ENCODE measurements at regions not wholly inside any gene's neighbourhood (a gene's known extent, or its start where the extent isn't known, plus 50 kb on each side); places are given as distances from the start of the nearest gene placed in this dataset.

GRCh38 chr4:106773076-106773905, 262.8 kb downstream of the DKK2 start:
- Histone ChIP-seq H3K27me3 (ENCODE audit: control insufficient read depth in 1 of 2, insufficient read depth in 2 of 2, low read length in 2 of 2) (no peaks in the 10 kb centered on the region), H3K4me3 (ENCODE audit: low read depth in 1 of 2, low read length in 2 of 2) (no peak overlapping the region), H3K27ac (ENCODE audit: low read depth, low read length) (no peak overlapping the region), H3K9ac (ENCODE audit: low read depth in 1 of 2, low read length in 2 of 2) (no peak overlapping the region), H3K36me3 (ENCODE audit: control insufficient read depth in 1 of 2, insufficient read depth in 2 of 2, low read length in 2 of 2) (no peaks in the 10 kb centered on the region), H3K9me3 (ENCODE audit: control insufficient read depth in 1 of 2, low read length in 2 of 2) (no peaks in the 10 kb centered on the region), H3K4me1 (ENCODE audit: control insufficient read depth in 1 of 2, insufficient read depth in 2 of 2, low read length in 2 of 2) (no peaks in the 10 kb centered on the region)

- no peak overlapping the region for H3K4me3 ChIP-seq (ENCODE audit: low read depth in 1 of 2, low read length in 2 of 2)
- no peaks in the 10 kb centered on the region for H3K4me1 ChIP-seq (ENCODE audit: control insufficient read depth in 1 of 2, insufficient read depth in 2 of 2, low read length in 2 of 2)
- no peak overlapping the region for H3K27ac ChIP-seq (ENCODE audit: low read depth, low read length)
- no peaks in the 10 kb centered on the region for H3K27me3 ChIP-seq (ENCODE audit: control insufficient read depth in 1 of 2, insufficient read depth in 2 of 2, low read length in 2 of 2)
- H3K36me3 ChIP-seq (ENCODE audit: control insufficient read depth in 1 of 2, insufficient read depth in 2 of 2, low read length in 2 of 2) = no peaks in the 10 kb centered on the region
- no peaks in the 10 kb centered on the region for H3K9me3 ChIP-seq (ENCODE audit: control insufficient read depth in 1 of 2, low read length in 2 of 2)
- no peak overlapping the region for H3K9ac ChIP-seq (ENCODE audit: low read depth in 1 of 2, low read length in 2 of 2)
These were observed 268.1 kb downstream of the DKK2 start for GRCh38 chr4:106767991-106768390.

- Histone ChIP-seq H3K27me3 (ENCODE audit: control insufficient read depth in 1 of 2, insufficient read depth in 2 of 2, low read length in 2 of 2) (no peaks in the 10 kb centered on the region), H3K9me3 (ENCODE audit: control insufficient read depth in 1 of 2, low read length in 2 of 2) (no peaks in the 10 kb centered on the region), H3K4me1 (ENCODE audit: control insufficient read depth in 1 of 2, insufficient read depth in 2 of 2, low read length in 2 of 2) (no peaks in the 10 kb centered on the region), H3K9ac (ENCODE audit: low read depth in 1 of 2, low read length in 2 of 2) (no peak overlapping the region), H3K27ac (ENCODE audit: low read depth, low read length) (no peak overlapping the region), H3K4me3 (ENCODE audit: low read depth in 1 of 2, low read length in 2 of 2) (no peak overlapping the region), H3K36me3 (ENCODE audit: control insufficient read depth in 1 of 2, insufficient read depth in 2 of 2, low read length in 2 of 2) (no peaks in the 10 kb centered on the region)
These were observed 269.6 kb downstream of the DKK2 start for GRCh38 chr4:106766519-106766918.

- Histone ChIP-seq H3K27me3 (ENCODE audit: control insufficient read depth in 1 of 2, insufficient read depth in 2 of 2, low read length in 2 of 2) (no peaks in the 10 kb centered on the region), H3K9me3 (ENCODE audit: control insufficient read depth in 1 of 2, low read length in 2 of 2) (no peaks in the 10 kb centered on the region), H3K4me1 (ENCODE audit: control insufficient read depth in 1 of 2, insufficient read depth in 2 of 2, low read length in 2 of 2) (no peaks in the 10 kb centered on the region), H3K27ac (ENCODE audit: low read depth, low read length) (no peak overlapping the region), H3K9ac (ENCODE audit: low read depth in 1 of 2, low read length in 2 of 2) (no peak overlapping the region), H3K4me3 (ENCODE audit: low read depth in 1 of 2, low read length in 2 of 2) (no peak overlapping the region), H3K36me3 (ENCODE audit: control insufficient read depth in 1 of 2, insufficient read depth in 2 of 2, low read length in 2 of 2) (no peaks in the 10 kb centered on the region)
These were observed 271.3 kb downstream of the DKK2 start for GRCh38 chr4:106764774-106765173.

GRCh38 chr4:106762666-106763443, 273.3 kb downstream of the DKK2 start:
- Histone ChIP-seq H3K4me3 (ENCODE audit: low read depth in 1 of 2, low read length in 2 of 2) (no peak overlapping the region), H3K27me3 (ENCODE audit: control insufficient read depth in 1 of 2, insufficient read depth in 2 of 2, low read length in 2 of 2) (no peaks in the 10 kb centered on the region), H3K27ac (ENCODE audit: low read depth, low read length) (no peak overlapping the region), H3K36me3 (ENCODE audit: control insufficient read depth in 1 of 2, insufficient read depth in 2 of 2, low read length in 2 of 2) (no peaks in the 10 kb centered on the region), H3K4me1 (ENCODE audit: control insufficient read depth in 1 of 2, insufficient read depth in 2 of 2, low read length in 2 of 2) (no peaks in the 10 kb centered on the region), H3K9ac (ENCODE audit: low read depth in 1 of 2, low read length in 2 of 2) (no peak overlapping the region), H3K9me3 (ENCODE audit: control insufficient read depth in 1 of 2, low read length in 2 of 2) (no peaks in the 10 kb centered on the region)

GRCh38 chr4:106753426-106753825, 282.7 kb downstream of the DKK2 start:
- no peaks in the 10 kb centered on the region for H3K27me3 ChIP-seq (ENCODE audit: control insufficient read depth in 1 of 2, insufficient read depth in 2 of 2, low read length in 2 of 2)
- H3K36me3 ChIP-seq (ENCODE audit: control insufficient read depth in 1 of 2, insufficient read depth in 2 of 2, low read length in 2 of 2) = no peaks in the 10 kb centered on the region
- H3K27ac ChIP-seq (ENCODE audit: low read depth, low read length) = no peak overlapping the region
- no peaks in the 10 kb centered on the region for H3K4me1 ChIP-seq (ENCODE audit: control insufficient read depth in 1 of 2, insufficient read depth in 2 of 2, low read length in 2 of 2)
- H3K4me3 ChIP-seq (ENCODE audit: low read depth in 1 of 2, low read length in 2 of 2) = no peak overlapping the region
- no peak overlapping the region for H3K9ac ChIP-seq (ENCODE audit: low read depth in 1 of 2, low read length in 2 of 2)
- no peaks in the 10 kb centered on the region for H3K9me3 ChIP-seq (ENCODE audit: control insufficient read depth in 1 of 2, low read length in 2 of 2)

GRCh38 chr4:106746451-106746850, 289.7 kb downstream of the DKK2 start:
- no peak overlapping the region for H3K9ac ChIP-seq (ENCODE audit: low read depth in 1 of 2, low read length in 2 of 2)
- no peaks in the 10 kb centered on the region for H3K27me3 ChIP-seq (ENCODE audit: control insufficient read depth in 1 of 2, insufficient read depth in 2 of 2, low read length in 2 of 2)
- H3K9me3 ChIP-seq (ENCODE audit: control insufficient read depth in 1 of 2, low read length in 2 of 2) = no peaks in the 10 kb centered on the region
- H3K4me1 ChIP-seq (ENCODE audit: control insufficient read depth in 1 of 2, insufficient read depth in 2 of 2, low read length in 2 of 2) = no peaks in the 10 kb centered on the region
- no peak overlapping the region for H3K4me3 ChIP-seq (ENCODE audit: low read depth in 1 of 2, low read length in 2 of 2)
- no peaks in the 10 kb centered on the region for H3K36me3 ChIP-seq (ENCODE audit: control insufficient read depth in 1 of 2, insufficient read depth in 2 of 2, low read length in 2 of 2)
- H3K27ac ChIP-seq (ENCODE audit: low read depth, low read length) = no peak overlapping the region

- Histone ChIP-seq H3K4me1 (ENCODE audit: control insufficient read depth in 1 of 2, insufficient read depth in 2 of 2, low read length in 2 of 2) (no peaks in the 10 kb centered on the region), H3K9me3 (ENCODE audit: control insufficient read depth in 1 of 2, low read length in 2 of 2) (no peaks in the 10 kb centered on the region), H3K9ac (ENCODE audit: low read depth in 1 of 2, low read length in 2 of 2) (no peak overlapping the region), H3K36me3 (ENCODE audit: control insufficient read depth in 1 of 2, insufficient read depth in 2 of 2, low read length in 2 of 2) (no peaks in the 10 kb centered on the region), H3K27me3 (ENCODE audit: control insufficient read depth in 1 of 2, insufficient read depth in 2 of 2, low read length in 2 of 2) (no peaks in the 10 kb centered on the region), H3K4me3 (ENCODE audit: low read depth in 1 of 2, low read length in 2 of 2) (no peak overlapping the region), H3K27ac (ENCODE audit: low read depth, low read length) (no peak overlapping the region)
These were observed 298.0 kb downstream of the DKK2 start for GRCh38 chr4:106738121-106738520.

- Histone ChIP-seq H3K4me1 (ENCODE audit: control insufficient read depth in 1 of 2, insufficient read depth in 2 of 2, low read length in 2 of 2) (no peaks in the 10 kb centered on the region), H3K4me3 (ENCODE audit: low read depth in 1 of 2, low read length in 2 of 2) (no peak overlapping the region), H3K27ac (ENCODE audit: low read depth, low read length) (no peak overlapping the region), H3K27me3 (ENCODE audit: control insufficient read depth in 1 of 2, insufficient read depth in 2 of 2, low read length in 2 of 2) (no peaks in the 10 kb centered on the region), H3K36me3 (ENCODE audit: control insufficient read depth in 1 of 2, insufficient read depth in 2 of 2, low read length in 2 of 2) (no peaks in the 10 kb centered on the region), H3K9ac (ENCODE audit: low read depth in 1 of 2, low read length in 2 of 2) (no peak overlapping the region), H3K9me3 (ENCODE audit: control insufficient read depth in 1 of 2, low read length in 2 of 2) (no peaks in the 10 kb centered on the region)
These were observed 317.6 kb downstream of the DKK2 start for GRCh38 chr4:106718548-106718947.

- H3K4me3 ChIP-seq (ENCODE audit: low read depth in 1 of 2, low read length in 2 of 2) = no peak overlapping the region
- H3K9me3 ChIP-seq (ENCODE audit: control insufficient read depth in 1 of 2, low read length in 2 of 2) = no peaks in the 10 kb centered on the region
- H3K4me1 ChIP-seq (ENCODE audit: control insufficient read depth in 1 of 2, insufficient read depth in 2 of 2, low read length in 2 of 2) = no peaks in the 10 kb centered on the region
- H3K27me3 ChIP-seq (ENCODE audit: control insufficient read depth in 1 of 2, insufficient read depth in 2 of 2, low read length in 2 of 2) = no peaks in the 10 kb centered on the region
- H3K27ac ChIP-seq (ENCODE audit: low read depth, low read length) = no peak overlapping the region
- no peak overlapping the region for H3K9ac ChIP-seq (ENCODE audit: low read depth in 1 of 2, low read length in 2 of 2)
- no peaks in the 10 kb centered on the region for H3K36me3 ChIP-seq (ENCODE audit: control insufficient read depth in 1 of 2, insufficient read depth in 2 of 2, low read length in 2 of 2)
These were observed 319.0 kb downstream of the DKK2 start for GRCh38 chr4:106717091-106717490.

Measured in duodenal mucosa (tissue), 2 donors.